Skeletal muscle satellite cell (primary cell): ENCODE measurements at regions not wholly inside any gene's neighbourhood (a gene's known extent, or its start where the extent isn't known, plus 50 kb on each side); places are given as distances from the start of the nearest gene placed in this dataset.
"Not testable (repeated sequence)": the region's sequence is repeated elsewhere in the genome, so short reads cannot be mapped to it uniquely, and the experiment has no call there.

ENCODE experiments used
- H3K27me3 ChIP-seq: 2 replicates; pipeline ENCODE4 v1.7.0; 2013; ENCODE audit warnings: low read length; ENCODE audit not compliant: control insufficient read depth, insufficient read depth
- H3K36me3 ChIP-seq: 2 replicates; pipeline ENCODE4 v1.7.0; 2013; ENCODE audit warnings: mild to moderate bottlenecking, control low read depth, low read length; ENCODE audit not compliant: insufficient read depth
- H3K4me1 ChIP-seq: 2 replicates; pipeline ENCODE4 v1.7.0; 2013; ENCODE audit warnings: low read length; ENCODE audit not compliant: control insufficient read depth, insufficient read depth
- H3K4me2 ChIP-seq: 2 replicates; pipeline ENCODE4 v1.7.0; 2013; ENCODE audit warnings: mild to moderate bottlenecking, low read length
- H3K4me3 ChIP-seq: 2 replicates; pipeline ENCODE4 v1.7.0; 2013; ENCODE audit warnings: low read length
- H3K9ac ChIP-seq: 2 replicates; pipeline ENCODE4 v1.7.0; 2013; ENCODE audit warnings: mild to moderate bottlenecking, low read depth, low read length, moderate library complexity
- H3K9me3 ChIP-seq: replicated peaks from 2 replicates; pipeline ENCODE4 v1.7.0; 2013; ENCODE audit warnings: mild to moderate bottlenecking, control low read depth, low read length

- peaks cover 4% of the 10 kb centered on the region for H3K4me1 ChIP-seq
- no peaks in the 10 kb centered on the region for H3K9me3 ChIP-seq
- H3K27me3 ChIP-seq: no peaks in the 10 kb centered on the region
- no peaks in the 10 kb centered on the region for H3K36me3 ChIP-seq
- no peak overlapping the region for H3K4me3 ChIP-seq
- no peak overlapping the region for H3K4me2 ChIP-seq
- no peak overlapping the region for H3K9ac ChIP-seq
Measured at GRCh38 chrX:13955975-13956374, 73.7 kb downstream of the GEMIN8 start.

- Histone ChIP-seq H3K4me1 (peaks cover 4% of the 10 kb centered on the region), H3K36me3 (no peaks in the 10 kb centered on the region), H3K4me2 (no peak overlapping the region), H3K27me3 (no peaks in the 10 kb centered on the region), H3K9ac (no peak overlapping the region), H3K9me3 (no peaks in the 10 kb centered on the region), H3K4me3 (no peak overlapping the region)
Measured at GRCh38 chrX:13955095-13955647, 74.5 kb downstream of the GEMIN8 start.

DNA sequence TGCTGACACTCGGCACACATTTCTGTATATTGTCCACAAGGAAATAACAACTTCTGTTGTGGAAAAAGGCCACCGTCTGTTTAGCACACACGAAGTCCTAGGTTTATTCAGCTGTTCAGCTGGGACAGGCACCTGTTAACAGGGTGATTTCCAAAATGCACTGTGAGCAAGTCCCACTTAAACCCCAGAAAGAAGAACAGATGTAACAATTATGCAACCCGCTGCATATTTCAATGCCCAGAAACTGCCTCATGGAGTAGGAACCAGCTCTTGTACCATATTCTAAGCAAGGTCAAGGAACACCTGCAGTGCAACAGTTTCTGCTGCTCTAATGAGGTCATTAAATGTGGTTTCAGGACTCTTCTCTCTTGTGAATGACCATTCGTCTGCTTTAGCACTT is 77.1 kb downstream of the GEMIN8 start:
- Histone ChIP-seq H3K27me3 (no peaks in the 10 kb centered on the region), H3K4me3 (no peak overlapping the region), H3K9ac (no peak overlapping the region), H3K4me1 (peaks cover 4% of the 10 kb centered on the region), H3K36me3 (no peaks in the 10 kb centered on the region), H3K9me3 (no peaks in the 10 kb centered on the region), H3K4me2 (no peak overlapping the region)

GRCh38 chrX:13946223-13946622 is 83.5 kb downstream of the GEMIN8 start:
- not testable (repeated sequence) for H3K9ac ChIP-seq, H3K4me1 ChIP-seq, H3K9me3 ChIP-seq, H3K4me3 ChIP-seq, H3K4me2 ChIP-seq, H3K36me3 ChIP-seq, H3K27me3 ChIP-seq

GRCh38 chrX:13945787-13946186 is 83.9 kb downstream of the GEMIN8 start:
- not testable (repeated sequence) for H3K36me3 ChIP-seq, H3K4me3 ChIP-seq, H3K27me3 ChIP-seq, H3K9me3 ChIP-seq, H3K4me1 ChIP-seq, H3K4me2 ChIP-seq, H3K9ac ChIP-seq

DNA sequence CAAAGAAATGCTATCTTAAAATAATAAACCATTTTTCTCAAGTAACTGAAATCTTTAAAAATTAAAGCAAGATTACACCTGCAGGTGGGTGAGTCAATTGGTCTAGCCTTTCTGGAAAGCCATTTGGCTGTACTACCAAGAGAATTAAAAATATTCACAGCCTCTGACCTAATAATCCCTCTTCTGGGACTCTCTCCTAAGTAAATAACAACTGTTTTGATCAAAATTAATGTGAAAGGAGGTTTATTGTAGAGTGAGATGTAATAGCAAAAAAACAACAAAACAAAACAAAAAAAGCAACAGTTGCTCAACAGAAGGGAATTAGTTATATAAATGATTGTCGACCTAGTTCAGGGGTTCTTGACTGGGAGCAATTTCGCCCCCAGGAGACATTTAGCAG is 89.0 kb downstream of the GEMIN8 start:
- Histone ChIP-seq H3K4me3 (no peak overlapping the region), H3K4me2 (no peak overlapping the region), H3K27me3 (peaks cover 31% of the 10 kb centered on the region), H3K4me1 (peaks cover 6% of the 10 kb centered on the region), H3K36me3 (no peaks in the 10 kb centered on the region), H3K9me3 (no peaks in the 10 kb centered on the region), H3K9ac (no peak overlapping the region)

- Histone ChIP-seq H3K4me1 (peaks cover 6% of the 10 kb centered on the region), H3K4me2 (peak overlapping the region; percentile 27), H3K27me3 (peaks cover 30% of the 10 kb centered on the region), H3K9ac (no peak overlapping the region), H3K9me3 (no peaks in the 10 kb centered on the region), H3K4me3 (no peak overlapping the region), H3K36me3 (no peaks in the 10 kb centered on the region)
Measured at GRCh38 chrX:13939741-13940597, 89.7 kb downstream of the GEMIN8 start.

GRCh38 chrX:13938829-13939530 is 90.7 kb downstream of the GEMIN8 start:
- peak overlapping the region; percentile 64 for H3K4me3 ChIP-seq
- H3K27me3 ChIP-seq: peaks cover 29% of the 10 kb centered on the region
- H3K4me1 ChIP-seq: peaks cover 6% of the 10 kb centered on the region
- H3K36me3 ChIP-seq: no peaks in the 10 kb centered on the region
- H3K9me3 ChIP-seq: no peaks in the 10 kb centered on the region
- H3K9ac ChIP-seq: peak overlapping the region; percentile 48
- peak overlapping the region; percentile 79 for H3K4me2 ChIP-seq

DNA sequence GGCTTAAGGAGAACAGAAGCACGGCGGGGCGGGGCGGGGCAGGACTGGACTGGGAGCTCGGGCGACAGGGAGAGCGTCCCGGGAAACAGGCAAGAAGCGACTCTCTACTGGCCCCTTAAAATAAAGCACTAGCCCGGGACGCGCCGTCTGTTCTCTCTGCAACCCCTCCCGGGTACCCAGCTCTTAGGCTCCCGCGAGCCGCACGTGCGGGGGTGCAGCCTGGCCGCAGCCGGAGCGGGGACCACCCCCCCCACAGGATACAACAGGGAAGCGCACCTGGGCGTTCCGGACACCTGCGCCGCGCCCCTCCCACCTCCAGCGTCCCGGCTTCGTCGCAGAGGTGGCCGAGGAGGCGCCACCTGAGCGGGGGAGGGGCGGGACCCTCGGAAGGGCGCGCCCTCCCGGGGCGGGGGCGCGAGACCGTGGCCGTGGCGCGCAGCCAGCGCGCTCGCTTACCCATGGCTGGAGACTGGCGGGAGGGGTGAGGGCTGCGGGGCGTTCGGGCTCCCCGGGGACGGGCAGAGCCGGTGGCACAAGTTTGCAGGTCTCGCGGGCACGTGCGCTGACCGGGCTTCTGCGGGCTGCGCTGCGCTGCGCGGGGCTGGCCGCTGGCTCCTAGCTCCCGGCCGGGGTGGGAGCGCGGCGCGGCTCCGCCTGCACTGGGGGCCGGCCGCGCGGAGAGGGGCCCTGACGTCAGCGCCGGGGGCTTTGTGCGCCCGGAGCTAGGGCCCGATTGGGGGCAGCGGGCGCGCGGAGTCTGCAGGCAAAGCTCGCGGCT is 91.5 kb downstream of the GEMIN8 start:
- Histone ChIP-seq H3K9ac (peak overlapping the region; percentile 48), H3K9me3 (no peaks in the 10 kb centered on the region), H3K4me2 (peak overlapping the region; percentile 79), H3K4me1 (peaks cover 6% of the 10 kb centered on the region), H3K36me3 (no peaks in the 10 kb centered on the region), H3K4me3 (peak overlapping the region; percentile 64), H3K27me3 (peaks cover 29% of the 10 kb centered on the region)

DNA sequence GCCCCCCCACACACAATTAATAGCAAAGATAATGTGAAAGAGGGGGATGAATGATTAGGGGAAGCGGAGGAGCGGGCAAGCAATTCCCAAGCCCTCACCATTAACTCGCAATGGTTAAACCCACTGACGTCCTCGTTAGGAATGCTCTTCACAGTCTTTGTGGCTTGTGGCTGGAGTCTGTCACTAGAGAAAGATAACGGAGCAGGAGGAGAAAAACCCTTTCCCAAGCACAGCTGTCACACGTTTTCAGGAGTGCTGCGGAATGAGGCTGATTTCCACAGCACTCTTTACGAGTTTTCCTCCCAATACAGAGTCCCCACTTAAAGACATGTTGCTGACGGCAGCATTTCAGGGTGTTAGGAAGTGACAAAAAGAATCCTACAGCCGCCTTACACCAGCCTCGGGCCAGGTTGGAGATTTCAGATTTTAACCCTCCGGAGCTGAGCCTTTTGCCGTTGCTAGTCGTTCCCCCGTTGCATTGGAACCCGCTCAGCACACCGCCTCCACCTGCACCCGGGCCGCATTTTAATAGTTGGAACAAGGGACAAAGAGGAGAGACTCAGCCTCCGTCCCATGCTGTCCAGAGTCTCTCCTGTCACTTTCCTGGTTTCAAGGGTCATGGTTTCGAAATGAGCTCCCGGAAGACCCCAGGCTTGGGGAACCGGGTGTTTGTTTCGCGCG is 92.2 kb downstream of the GEMIN8 start:
- no peaks in the 10 kb centered on the region for H3K9me3 ChIP-seq
- peak overlapping the region; percentile 79 for H3K4me2 ChIP-seq
- peaks cover 6% of the 10 kb centered on the region for H3K4me1 ChIP-seq
- H3K36me3 ChIP-seq: no peaks in the 10 kb centered on the region
- peaks cover 29% of the 10 kb centered on the region for H3K27me3 ChIP-seq
- peak overlapping the region; percentile 64 for H3K4me3 ChIP-seq
- H3K9ac ChIP-seq: peak overlapping the region; percentile 48
